ENCODE measurements at regions not wholly inside any gene's neighbourhood (a gene's known extent, or its start where the extent isn't known, plus 50 kb on each side); places are given as distances from the start of the nearest gene placed in this dataset.

- TF ChIP-seq, protein P1, sequence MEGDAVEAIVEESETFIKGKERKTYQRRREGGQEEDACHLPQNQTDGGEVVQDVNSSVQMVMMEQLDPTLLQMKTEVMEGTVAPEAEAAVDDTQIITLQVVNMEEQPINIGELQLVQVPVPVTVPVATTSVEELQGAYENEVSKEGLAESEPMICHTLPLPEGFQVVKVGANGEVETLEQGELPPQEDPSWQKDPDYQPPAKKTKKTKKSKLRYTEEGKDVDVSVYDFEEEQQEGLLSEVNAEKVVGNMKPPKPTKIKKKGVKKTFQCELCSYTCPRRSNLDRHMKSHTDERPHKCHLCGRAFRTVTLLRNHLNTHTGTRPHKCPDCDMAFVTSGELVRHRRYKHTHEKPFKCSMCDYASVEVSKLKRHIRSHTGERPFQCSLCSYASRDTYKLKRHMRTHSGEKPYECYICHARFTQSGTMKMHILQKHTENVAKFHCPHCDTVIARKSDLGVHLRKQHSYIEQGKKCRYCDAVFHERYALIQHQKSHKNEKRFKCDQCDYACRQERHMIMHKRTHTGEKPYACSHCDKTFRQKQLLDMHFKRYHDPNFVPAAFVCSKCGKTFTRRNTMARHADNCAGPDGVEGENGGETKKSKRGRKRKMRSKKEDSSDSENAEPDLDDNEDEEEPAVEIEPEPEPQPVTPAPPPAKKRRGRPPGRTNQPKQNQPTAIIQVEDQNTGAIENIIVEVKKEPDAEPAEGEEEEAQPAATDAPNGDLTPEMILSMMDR (conservative IDR thresholded peaks at IDR 0.05): no peak
- TF ChIP-seq ZFX (IDR thresholded peaks at IDR 0.05): no peak
Measured at GRCh38 chr15:29467091-29467490, 197.5 kb upstream of the NSMCE3 start.

Data from C4-2B (cell line).